ENCODE measurements at regions not wholly inside any gene's neighbourhood (a gene's known extent, or its start where the extent isn't known, plus 50 kb on each side); places are given as distances from the start of the nearest gene placed in this dataset.
"Not testable (repeated sequence)": the region's sequence is repeated elsewhere in the genome, so short reads cannot be mapped to it uniquely, and the experiment has no call there.

DNA sequence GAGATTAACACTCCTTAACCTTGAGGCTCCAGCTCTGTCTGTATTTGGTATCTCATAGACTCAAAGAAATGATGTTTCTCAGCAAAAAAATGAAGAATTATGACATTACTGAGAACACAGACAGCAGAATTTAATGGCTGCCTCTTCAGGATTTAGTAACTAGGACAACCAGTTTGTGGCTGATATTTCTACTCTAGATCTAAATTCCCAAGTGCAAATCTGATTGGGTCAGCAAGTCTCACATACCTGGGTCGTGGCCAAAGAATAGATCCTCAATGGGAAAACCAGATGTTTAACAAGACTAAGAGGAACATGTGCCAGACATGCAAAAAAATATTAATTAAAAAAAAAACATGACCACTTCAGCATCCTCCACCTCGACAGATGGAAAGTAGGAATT is 608.9 kb downstream of the DTWD2 start:
- no peak for DNase-seq (ENCODE audit: low read depth, low spot score)

DNA sequence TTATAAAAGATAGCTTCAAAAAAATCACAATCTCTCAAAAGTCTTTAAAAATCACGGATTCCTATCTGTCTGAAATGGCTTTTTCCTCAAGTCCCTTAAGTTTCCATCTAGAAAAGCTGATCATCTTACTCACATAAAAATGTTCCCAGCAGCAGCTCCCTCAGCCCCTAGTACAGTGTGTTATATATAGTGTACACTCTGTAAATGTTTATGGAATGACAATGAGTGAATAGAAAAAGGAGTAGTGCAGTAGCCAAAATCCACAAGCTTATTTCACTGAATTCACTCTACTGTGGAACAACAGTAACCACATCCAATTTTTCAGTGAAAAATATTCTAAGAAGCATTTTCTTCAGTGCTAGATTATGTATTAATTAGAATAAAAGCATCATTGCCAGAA is 609.4 kb downstream of the DTWD2 start:
- DNase-seq (ENCODE audit: low read depth, low spot score), result no peak

DNA sequence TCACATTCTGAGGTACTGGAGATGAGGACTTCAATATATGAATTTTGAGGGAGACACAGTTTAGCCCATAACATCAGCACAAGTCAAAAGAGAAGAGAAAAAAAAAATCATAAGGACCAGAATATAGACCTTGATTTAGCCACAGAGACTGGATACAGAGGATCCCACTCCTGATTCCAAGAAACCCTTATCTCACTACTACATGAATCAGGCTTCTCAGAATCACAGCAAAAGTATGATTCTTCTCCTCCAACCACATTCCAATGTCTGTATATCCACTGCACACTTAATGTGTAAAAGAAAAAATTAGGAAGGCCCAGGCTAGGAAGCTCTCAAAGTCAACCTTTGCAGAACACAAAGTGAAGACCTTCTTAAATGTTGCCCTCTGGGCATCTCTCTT is 610.9 kb downstream of the DTWD2 start:
- DNase-seq (ENCODE audit: low read depth, low spot score), result no peak

DNA sequence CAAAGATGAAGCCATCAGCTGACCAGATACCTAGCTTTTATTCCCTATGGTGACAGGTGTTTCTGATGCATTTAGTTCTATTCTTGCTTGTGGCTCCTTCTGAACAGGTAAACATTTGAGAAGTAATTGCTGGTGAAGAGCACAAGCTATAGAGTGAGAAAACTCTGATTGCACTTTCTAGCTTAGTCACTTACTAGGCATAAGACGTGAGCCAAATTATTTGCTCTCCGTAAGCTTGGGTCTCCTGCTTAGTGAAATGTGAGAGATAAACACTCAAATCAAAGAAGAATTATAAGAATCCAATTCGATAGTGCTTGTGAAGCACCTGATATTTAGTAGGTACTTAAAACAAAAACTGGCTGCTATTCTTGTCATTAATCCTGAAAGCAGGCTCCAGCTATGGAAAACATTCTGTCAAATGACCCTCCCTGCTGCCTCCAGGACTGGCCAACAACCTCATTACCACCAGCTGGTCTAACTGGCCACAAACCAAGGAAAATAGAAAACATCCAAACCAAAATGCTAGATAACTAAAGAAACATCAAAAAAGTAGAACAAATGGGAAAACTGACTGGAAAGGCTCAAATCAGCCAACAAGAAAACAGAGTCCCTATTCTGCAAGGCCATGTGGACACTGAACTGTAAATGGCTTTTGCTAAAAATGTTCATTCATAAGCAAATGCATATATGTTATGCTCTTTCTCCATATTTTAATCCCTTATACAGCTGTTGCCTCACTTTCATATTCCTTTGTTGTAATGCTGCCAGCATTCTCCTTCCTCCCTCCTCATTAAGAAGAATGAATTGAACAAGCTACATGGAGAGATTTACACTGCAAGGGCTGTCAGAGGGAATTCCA is 616.1 kb downstream of the DTWD2 start:
- DNase-seq (ENCODE audit: low read depth, low spot score), result no peak

DNA sequence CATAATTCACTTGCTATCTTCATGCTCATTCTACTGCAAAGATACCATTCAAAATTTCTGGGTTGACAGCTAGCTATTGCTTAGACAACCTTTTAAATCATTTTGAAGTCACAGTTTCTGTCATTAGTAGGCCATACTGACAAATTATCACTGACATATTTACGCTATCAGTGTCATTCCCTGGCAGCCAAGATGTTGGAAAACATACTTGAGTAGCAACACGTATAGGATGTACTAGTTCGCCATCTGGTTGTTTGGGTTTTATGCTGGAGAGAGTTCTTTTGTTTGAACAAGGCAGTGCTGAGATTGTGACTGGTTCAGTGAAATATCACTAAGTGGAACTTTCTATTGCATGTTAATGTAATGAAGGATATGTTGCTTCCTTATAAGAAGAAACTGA is 621.9 kb downstream of the DTWD2 start:
- DNase-seq (ENCODE audit: low read depth, low spot score), result no peak

DNA sequence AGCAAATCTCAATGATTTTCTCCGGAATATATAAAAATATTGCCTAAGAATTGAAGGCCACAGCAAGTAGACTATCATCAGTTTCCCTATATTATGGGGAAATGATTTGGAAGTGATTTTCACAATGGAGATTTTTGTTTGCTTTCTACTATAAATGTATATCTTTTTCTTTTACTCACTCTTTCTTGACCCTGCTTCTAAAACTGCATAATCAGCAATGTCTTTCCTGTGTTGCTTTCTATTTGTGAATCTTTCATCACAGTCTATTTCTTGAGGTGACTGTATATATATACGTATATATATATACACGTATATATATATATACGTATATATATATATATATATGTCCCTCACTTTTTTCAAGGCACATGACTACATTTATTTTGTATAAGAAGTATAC is 622.6 kb downstream of the DTWD2 start:
- no peak for DNase-seq (ENCODE audit: low read depth, low spot score)

DNA sequence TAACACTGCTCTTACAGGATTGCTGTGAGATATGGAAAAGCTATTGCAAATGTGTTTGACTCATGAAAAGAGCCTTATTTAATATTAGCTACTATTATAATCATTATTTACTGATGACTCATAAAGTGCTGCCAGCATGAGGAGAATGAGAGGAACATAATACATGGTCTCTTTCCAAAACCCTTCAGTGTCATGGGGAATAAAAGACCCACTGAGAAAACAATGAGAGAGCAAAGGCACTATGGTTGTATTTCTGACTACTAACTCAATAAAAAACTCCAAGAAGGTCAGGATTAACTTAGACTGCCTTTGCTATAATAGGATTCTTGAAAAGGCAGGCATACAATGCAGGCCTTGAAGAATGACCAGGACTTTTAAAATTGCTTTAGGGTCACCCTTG is 633.5 kb downstream of the DTWD2 start:
- DNase-seq (ENCODE audit: low read depth, low spot score), result no peak

DNA sequence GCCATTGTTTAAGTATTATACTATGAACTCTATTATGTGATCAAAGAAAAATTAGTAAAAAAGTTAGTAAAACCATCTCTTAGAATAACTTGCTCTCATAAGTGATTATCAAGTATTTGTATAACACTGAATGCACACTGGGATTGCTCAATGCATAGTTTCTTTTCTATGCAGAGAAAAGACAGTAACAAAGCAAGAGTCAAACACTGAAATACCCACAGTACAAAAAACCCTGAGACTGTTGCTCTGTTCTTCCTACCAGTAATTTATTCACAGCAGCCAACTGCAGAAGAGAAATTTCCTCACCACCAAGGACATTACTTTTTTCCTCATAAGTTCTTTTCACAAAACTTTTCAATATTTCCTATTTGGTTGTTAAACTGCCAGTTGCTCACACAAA is 634.4 kb downstream of the DTWD2 start:
- no peak for DNase-seq (ENCODE audit: low read depth, low spot score)

DNA sequence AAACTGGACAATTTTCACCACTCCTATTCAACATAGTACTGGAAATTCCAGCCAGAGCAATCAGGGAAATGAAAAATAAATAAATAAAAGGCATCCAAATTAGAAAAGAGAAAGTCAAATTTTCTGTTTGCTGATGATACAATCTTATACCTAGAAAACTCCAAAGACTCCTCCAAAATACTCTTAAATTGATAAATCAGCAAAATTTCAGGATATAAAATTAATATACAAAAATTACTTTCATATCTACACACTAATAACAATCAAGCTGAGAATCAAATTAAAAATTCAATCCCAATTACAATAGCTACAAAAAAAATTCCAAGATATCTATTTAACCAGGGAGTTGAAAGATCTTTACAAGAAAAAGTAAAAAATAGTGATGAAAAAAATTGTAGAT is 651.9 kb downstream of the DTWD2 start:
- DNase-seq (ENCODE audit: low read depth, low spot score), result no peak

DNA sequence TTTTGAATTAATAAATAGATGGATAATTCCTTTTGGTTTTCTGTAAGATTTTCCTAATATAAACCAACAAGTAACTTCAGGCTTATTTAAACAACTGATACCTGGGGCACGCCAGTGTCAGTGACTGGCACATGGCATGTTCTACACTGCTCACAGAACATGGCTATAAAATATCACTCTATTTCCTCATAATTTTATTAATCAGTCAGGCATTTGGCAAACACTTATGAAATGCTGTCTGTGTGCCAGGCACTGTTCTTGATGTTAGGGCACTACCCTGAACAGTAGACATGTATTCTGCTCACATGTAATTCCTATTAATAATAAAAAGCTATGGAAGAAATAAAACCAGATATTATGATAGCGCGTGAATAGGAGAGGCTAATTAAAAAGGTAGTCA is 661.0 kb downstream of the DTWD2 start:
- DNase-seq (ENCODE audit: low read depth, low spot score), result no peak

DNA sequence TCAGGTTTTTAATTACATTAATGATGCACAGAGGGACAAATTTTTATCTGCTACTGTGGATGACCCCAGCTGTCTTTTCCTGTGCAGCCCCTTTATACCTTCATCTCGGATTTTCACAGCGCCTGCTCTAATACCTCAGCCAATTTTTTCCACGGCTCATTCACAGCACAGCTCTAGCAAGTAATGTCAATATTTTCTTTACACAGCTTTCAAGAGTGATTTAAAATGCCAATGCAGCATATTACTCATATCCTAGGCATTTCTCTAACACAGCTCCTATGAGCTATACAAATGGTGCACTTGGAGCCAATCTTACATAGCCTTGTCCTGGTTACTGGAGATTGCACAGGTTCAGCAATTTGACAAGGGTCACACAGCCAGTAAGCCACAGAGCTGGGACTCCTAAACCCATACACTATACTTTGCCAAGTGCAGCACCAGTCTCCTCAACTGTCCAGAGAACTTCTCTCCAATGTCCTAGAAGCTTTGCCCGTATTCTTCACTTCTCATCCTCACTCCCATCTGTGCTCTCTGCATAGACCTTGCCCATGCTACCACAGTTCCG is 661.8 kb downstream of the DTWD2 start:
- DNase-seq (ENCODE audit: low read depth, low spot score), result no peak

DNA sequence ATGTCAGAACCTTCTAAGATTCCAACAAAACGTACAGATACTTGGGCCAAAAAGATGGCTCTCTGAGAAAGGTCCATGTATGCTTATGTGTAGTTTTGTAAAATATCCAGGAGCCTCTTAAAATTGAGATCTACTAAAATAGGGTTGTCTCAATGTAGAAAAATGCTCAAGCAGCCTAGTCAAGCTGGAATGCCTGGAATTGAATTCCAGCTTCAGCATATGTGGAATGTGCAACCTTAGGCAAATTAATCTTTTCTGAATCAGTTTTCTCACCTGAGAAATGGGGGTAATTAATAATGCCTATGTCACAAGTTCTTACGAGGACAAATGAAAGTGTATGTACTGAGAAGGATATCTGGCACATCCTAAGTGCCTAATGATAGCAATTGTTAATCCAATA is 662.4 kb downstream of the DTWD2 start:
- no peak for DNase-seq (ENCODE audit: low read depth, low spot score)

DNA sequence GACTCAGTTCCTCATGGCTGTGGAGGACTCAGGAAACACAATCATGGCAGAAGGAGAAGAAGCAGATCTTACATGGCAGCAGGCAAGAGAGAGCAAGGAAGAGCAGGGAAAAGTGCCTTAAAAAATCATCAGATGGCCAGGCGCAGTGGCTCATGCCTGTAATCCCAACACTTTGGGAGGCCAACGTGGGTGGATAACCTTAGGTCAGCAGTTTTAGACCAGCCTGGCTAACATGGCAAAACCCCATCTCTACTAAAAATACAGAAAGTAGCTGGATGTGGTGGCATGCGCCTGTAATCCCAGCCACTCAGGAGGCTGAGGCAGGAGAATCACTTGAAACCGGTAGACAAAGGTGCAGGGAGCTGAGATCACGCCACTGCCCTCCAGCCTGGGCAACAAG is 664.6 kb downstream of the DTWD2 start:
- DNase-seq (ENCODE audit: low read depth, low spot score), result not testable (repeated sequence)

DNA sequence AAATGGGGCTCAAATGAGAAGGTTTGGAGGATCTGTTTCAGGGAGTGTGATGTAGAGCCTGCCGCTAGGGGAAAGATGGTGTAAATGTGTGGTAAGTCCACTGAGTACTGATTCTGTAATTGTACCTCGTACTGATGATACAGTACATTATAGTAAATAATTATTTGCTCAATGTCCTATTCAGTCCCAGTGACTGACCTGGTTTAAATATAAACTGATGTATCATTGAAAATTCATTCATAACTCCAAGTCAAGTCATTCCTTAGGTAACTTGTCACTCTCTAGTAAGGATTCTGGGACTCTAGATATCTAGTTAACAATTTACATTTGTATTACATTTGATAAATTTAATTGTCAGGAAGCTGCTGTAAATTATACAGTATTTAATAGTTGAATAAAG is 667.3 kb downstream of the DTWD2 start:
- no peak for DNase-seq (ENCODE audit: low read depth, low spot score)

DNA sequence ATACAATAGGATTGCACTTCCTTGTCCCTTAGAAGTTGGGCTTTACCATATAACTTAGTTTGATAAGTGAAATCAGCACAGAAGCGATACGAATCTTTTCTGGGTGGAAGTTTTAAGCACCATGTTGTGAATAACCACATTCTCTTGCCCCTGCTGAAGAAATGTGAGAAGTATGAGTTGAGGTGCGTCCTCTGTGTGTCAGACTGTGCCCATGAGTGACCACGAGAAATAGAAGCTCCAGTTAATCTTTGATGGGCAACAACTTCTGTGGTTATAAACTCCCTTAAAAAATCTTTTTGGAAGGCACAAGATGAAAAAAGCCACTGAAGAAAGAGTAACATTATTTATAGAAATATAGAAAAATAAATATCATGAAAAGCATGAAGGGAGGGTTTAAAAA is 668.2 kb downstream of the DTWD2 start:
- DNase-seq (ENCODE audit: low read depth, low spot score), result no peak

DNA sequence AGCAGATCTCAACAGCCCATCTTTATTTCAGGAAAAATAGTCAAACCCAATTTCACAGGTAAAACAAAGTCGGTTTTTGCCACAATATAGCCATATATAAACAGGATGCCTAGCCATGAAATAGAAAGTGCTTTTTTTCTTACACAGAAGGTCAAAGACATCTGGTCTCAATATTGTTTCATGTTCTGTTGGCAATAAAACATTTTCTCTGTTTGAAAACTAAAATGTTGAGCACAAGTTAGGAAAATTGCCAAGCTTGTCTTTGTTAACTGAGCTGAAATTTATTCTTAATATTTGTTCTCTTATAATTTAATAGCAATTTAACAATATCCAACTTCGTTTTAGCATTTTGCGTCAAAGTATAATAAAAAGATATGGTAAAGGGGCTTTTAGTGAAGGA is 673.4 kb downstream of the DTWD2 start:
- no peak for DNase-seq (ENCODE audit: low read depth, low spot score)

DNA sequence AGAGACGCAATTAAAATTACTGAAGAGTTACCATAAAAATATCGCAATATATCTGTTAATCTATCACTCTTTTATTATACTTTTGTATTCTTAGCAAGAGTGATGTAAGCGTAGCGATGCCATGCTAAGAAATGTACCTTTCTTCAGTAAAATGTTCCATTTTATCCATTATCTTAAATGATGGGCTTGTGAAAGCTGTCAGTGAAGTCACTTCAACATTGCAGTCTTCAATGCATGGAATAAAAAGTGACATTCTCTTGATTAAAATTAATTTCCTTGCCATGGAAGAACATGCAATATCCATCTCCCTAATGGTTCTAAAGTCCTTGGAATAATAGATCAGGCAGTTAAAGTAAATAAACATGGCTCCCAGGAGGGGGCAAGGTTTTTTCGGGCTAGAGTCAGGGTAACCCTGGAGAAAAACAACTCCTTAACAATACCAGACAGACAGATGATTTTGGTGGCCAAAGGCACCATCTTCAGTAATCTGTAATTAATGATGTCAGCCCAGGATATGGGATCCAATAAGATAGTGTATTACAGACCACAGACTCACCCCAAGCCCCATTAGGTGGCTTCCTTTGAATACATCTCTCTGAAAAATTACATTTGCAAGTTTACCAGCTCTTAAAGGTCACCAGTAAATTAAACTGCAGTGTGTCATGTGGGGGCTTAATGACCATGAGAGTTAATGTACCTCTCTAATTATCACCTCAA is 677.1 kb downstream of the DTWD2 start:
- no peak for DNase-seq (ENCODE audit: low read depth, low spot score)

DNA sequence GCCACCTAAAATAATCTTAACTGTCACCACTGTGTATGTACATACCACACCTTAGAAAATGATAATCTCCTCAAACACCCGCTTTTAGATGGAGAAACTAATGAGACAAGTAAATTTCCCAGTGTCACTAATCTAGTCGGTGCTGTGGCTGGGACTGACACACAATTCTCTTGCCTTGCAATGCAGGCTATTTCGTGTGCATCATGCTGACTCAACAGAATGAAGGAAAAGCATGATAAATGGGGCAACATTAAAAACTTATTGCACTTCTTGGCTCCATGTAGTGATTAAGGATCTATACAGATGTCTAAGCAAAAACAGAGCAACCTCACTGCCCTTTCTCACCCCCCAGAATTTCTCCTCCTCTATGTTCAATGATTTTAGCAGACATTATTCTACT is 677.9 kb downstream of the DTWD2 start:
- DNase-seq (ENCODE audit: low read depth, low spot score), result no peak

DNA sequence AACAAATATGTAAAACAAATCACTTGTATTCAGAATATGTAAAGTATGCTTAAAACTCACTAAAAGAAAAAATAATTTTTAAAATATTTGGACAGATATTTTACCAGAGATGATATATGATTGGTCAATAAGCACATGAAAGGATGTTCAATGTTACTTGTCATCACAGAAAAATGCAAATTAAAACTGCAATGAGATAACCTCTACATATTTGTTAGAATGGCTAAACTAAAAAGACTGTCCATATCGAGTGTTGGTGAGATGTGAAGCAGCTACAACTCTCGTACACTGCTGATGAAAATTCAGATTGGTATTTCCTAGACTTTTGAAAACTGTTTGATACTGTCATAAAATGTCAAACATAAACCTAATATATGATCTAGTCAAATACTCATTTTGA is 685.1 kb downstream of the DTWD2 start:
- DNase-seq (ENCODE audit: low read depth, low spot score), result no peak

DNA sequence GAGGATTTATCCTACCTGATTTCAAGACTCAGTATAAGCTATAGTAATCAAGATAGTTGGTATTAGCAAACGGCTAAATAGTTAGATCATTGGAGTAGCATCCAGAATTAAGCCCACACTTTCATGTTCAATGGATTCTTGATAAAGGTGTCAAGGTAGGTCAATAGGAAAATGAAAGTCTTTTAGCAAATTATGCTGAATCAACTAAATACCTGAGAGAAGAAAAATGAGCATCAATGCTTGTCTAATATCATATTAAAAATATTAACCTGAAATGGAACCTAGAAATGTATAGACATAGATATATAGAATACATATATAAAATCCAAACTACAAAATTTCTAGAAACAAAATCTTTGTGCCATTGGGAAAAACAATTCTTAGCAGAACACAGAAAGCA is 685.6 kb downstream of the DTWD2 start:
- no peak for DNase-seq (ENCODE audit: low read depth, low spot score)

DNA sequence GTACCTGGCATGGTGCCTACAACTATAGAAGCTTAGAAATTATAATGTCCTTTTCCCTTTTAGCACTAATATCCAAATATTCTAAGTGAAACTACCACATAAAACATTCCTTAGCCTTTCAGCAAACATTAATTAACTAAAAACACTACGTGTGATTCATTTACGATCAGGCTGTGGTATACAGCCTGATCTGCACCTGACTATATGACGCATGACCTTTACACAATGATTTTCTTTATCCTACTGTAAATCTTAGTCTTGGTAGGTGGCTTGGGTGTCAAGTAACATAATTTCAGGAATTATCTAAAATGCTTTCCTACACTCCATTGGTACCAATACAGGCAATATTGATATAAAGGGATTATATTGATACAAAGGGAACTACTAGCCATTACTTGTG is 686.7 kb downstream of the DTWD2 start:
- DNase-seq (ENCODE audit: low read depth, low spot score), result no peak

DNA sequence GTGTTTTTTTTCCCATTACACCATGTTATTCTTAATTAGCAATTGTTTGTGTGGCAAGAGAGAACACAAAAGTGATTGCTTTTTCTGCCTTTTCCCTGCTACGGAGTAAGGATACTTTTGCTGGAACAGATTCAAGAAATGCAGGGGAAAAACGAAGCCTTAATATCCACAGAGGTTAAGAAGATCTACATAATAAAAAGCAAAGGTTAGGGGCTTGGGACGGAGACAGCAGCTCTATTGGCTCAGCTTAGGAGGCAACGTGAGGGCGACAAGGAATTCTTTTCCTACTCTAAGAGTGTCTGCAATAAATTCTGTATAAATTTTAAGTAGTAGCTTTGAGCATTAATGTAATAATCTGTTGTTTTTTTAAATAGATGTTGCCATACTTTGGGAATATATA is 693.3 kb downstream of the DTWD2 start:
- DNase-seq (ENCODE audit: low read depth, low spot score), result no peak

DNA sequence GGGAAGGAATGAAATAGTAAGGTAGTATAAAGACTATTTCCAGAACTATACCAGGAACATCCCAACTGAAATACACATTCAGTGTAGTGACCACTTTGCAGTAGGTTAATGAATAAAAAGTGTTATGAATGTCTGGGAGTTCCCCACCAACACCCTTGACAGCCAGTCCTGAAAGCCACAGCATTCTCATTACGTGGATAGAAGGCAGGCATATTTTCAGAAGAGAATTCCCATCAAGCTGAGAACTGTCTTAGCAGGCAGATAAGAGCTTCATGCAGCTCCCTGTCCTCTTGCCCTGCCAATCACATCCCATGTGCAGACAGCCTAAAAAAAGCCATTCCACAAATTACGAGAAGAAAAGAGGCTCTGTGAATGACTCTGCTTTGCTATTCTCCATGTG is 695.0 kb downstream of the DTWD2 start:
- DNase-seq (ENCODE audit: low read depth, low spot score), result no peak

Data from activated CD4-positive, CD25-positive, alpha-beta regulatory T cell treated with anti-CD3 and anti-CD28 coated beads, Interleukin-2, amount 50 U/mL, for 16 hours (primary cell).